ENCODE measurements at regions not wholly inside any gene's neighbourhood (a gene's known extent, or its start where the extent isn't known, plus 50 kb on each side); places are given as distances from the start of the nearest gene placed in this dataset.

DNA sequence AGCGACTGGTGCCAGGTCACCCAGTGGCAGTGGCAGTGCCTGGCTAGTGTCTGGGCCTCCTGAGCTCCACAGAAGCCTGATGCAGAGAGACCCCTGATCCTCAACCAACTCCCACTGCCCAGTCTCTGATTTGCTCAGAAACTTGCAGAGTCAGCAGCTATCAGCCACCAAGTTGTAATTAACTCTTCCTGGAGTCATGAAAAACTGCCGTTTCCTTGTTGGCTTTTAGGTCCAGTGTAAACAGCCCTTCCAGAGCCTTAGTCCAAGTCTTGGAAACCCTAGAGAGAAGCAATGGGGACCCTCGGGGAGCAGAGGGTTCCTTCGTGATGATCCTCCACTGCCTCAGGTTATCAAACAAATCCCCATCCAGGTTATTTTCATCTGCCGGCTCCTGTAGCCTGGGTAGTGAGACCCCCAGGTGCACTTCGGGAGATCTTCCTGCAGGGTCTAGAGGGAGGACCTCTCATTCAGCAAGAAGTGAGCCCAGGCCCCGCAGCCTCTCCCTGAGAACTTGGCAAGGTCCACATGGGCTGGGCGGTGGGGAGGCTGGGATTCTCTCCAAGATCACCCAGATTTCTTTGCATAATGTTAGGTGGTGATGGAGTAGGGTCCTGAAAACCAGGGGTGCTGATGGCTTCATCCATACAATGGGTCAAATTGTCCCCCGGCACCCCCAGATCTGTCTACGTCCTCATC is 137.7 kb upstream of the HDAC4 start:
- no peak for DNase-seq

DNA sequence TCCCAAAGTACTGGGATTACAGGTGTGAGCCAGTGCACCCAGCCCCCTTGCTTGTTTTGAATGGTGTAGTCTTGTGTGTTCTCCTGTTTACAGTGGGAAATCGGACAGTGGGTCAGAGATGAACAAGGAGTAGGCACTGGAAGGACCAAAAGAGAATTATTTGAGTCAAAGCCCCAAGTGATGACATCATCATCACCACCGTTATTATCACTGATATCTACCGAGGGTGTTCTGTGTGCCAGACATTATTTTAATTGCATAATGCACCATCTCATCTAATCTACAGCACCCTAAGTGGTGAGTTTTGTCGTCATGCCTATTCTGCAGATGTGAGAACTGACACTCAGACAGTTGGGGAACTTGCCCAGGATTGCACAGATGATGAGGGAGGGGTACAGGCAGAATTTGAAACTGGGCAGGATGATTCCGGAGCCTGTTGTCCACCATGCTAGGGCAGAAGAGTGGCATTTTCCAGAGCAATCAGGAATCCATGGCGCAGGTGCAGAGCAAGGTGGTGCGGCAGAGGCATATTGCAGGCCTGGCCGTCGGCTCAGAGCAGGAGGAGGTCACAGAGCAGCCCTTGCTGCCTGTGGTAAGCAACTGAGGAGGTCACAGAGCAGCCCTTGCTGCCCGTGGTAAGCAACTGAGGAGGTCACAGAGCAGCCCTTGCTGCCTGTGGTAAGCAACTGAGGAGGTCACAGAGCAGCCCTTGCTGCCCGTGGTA is 137.0 kb upstream of the HDAC4 start:
- DNase-seq: no peak

GRCh38 chr2:239536186-239536585 is 135.4 kb upstream of the HDAC4 start:
- DNase-seq: no peak

GRCh38 chr2:239535413-239536144 is 134.8 kb upstream of the HDAC4 start:
- DNase-seq: no peak

GRCh38 chr2:239534581-239535412 is 134.0 kb upstream of the HDAC4 start:
- DNase-seq: peak; percentile 37

- DNase-seq: no peak
Observed at GRCh38 chr2:239533569-239534316, 132.9 kb upstream of the HDAC4 start.

- peak; percentile 12 for DNase-seq
Observed at GRCh38 chr2:239532859-239533258, 132.0 kb upstream of the HDAC4 start.

DNA sequence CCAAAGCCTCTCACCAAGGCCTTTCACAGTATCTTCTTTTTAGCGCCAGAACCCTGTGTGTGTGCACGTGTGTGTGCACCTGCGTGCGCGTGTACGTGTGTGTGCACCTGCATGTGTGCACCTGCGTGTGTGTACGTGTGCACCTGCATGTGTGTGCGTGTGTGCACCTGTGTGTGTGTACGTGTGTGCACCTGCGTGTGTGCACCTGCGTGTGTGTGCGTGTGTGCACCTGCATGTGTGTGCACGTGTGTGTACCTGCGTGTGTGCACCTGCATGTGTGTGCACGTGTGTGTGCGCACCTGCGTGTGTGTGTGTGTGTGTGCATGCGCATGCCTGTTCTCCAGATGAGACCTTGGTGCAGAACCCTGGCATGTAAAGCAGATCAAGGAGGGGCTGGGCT is 131.4 kb upstream of the HDAC4 start:
- no peak for DNase-seq

GRCh38 chr2:239531456-239532241 is 130.8 kb upstream of the HDAC4 start:
- DNase-seq: no peak

DNA sequence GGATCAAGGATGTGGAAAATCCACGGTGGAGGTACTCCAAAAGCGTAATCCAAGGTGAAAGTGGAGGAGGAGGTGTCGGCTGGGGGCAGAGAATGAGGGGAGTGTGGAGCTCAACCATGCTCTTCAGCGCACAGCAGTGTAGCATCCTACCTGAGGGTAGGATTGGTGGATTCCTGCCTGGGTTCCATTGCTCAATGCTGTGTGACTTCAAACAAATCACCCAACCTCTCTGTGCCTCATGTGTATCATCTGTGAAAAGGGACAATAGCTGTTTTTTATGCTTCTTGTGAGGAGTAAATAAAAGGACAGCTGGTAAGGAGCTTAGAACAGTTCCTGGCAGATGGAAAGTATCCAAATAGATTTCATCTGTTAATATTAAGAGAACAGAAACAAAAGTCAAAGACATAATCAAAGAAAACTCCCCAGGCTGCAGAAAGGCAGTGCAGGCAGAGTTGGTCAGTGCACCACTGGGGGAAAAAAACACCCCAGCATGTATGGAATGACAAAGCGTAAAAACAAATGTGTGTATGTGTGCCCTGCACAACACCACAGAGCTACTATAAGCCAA is 130.0 kb upstream of the HDAC4 start:
- no peak for DNase-seq

- no peak for DNase-seq
Observed at GRCh38 chr2:239529313-239530015, 128.6 kb upstream of the HDAC4 start.

DNA sequence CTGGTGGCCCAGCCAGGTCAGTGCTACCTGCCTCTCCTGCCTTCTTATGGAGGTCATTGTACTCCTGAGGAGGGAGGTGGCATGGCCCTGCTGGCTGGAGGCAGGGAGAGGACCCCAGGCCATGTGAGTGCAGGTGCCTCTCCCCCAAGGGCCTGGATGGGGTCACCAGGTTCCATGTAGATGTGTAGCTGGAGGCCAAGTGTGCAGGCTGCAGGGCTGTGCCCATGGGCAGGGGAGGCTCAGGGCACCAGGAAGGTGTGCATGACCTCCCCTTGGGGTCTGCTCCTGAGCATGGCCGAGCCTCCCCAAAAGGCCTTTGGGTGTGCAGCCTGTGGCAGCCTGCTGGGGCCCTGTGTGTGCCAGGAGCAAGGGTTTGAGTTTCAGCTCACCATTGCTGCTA is 128.1 kb upstream of the HDAC4 start:
- DNase-seq: no peak

DNA sequence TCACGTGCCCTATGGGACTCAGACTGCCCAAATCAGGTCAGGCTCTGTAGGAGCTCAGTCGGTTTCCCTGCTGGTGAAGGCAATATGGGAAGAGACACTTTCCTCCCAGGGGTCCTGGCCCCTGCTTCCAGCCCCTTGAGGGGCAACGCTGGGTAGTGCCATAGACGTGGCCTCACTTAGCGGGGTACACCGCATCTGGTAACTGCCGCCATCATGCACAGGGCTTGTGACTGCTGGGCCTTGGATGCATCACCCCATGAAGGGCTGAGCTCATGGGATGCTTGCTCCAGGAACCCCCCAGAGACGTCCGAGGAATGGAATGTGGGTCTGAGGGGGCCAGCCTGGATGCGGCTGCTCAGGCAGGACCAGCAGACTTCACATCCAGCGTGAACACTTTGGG is 127.3 kb upstream of the HDAC4 start:
- no peak for DNase-seq

DNA sequence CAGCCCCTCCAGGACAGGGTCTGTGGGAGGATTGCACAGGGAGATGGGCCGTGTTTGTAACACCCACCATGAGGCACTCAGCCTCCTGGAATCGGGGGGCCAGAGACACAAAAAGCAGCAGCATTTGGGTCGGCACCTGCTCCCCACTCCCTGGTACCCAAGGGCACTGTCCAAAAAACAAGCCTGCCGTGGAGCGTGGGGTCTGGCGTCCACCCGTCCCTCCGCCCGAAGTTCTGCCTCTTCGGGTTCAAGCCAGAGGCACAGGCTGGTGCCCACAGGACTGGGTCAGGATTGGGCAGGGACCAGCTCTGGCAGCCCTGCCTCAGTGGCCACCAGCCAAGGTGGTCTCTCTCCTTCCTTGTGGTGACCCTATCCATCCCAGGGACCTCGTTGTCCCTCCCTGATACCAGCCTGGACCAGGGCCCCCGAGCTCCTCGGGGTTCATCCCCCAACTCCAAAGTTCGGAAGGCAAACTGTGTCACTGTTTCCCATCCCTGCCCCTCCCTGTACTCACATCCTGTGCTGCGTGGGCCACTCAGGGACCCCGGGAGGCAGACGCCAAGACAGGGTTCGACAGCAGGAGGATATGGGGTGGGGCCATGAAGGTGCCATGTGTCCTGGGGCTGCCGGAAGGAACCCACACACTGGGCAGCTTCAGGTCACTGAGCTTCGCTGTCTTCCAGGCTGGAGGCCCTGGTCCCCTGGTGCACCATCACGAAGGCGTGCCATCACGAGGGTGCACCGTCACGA is 126.0 kb upstream of the HDAC4 start:
- DNase-seq: no peak

DNA sequence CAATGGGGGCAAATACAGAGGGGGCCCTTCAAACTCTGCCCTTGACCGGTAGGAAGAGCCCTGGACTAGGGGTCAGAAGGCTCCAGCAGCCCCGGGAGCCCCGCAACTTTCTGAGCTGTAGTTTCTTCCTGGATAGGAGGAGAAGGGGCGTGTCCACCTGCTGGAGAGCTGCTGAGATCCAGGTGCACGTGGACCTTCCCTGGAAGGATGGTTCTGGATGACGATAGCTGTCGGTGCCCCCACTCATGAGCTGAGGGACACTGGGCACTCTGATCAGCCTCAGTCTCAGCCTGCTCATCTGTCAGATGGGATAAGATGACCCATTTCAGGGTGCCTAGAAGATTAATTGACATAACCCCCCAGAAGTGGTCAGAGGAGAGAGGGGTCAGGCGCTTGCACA is 125.2 kb upstream of the HDAC4 start:
- no peak for DNase-seq

GRCh38 chr2:239523954-239524330 is 123.1 kb upstream of the HDAC4 start:
- DNase-seq: peak; percentile 41

GRCh38 chr2:239523147-239523953 is 122.5 kb upstream of the HDAC4 start:
- DNase-seq: no peak

DNA sequence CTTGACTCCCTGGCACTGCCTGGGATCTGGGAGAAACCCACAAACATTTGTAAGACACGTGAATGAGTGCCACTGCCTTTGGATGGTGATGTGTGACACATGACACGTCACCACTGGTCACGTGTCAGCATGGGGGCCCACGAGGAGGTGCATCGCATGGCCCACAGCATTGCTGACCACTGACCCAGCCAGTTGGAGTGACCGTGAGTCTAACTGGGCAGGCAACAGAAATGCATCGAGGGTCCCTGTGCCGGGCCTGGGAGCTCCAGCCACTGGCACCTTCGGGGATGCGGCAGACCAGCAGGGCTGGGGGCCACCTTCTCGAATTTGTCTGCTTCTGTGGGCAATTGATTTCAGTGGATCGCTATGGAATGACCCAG is 121.9 kb upstream of the HDAC4 start:
- no peak for DNase-seq
